NCI-H1436 (cell line): ENCODE measurements at regions not wholly inside any gene's neighbourhood (a gene's known extent, or its start where the extent isn't known, plus 50 kb on each side); places are given as distances from the start of the nearest gene placed in this dataset.
"Not testable (repeated sequence)": the region's sequence is repeated elsewhere in the genome, so short reads cannot be mapped to it uniquely, and the experiment has no call there.

Experiments used
- DNase-seq: peaks from one replicate; lab custom pipeline; 2025; lab: John Stamatoyannopoulos, UW

- no peak for DNase-seq
These were observed 76.1 kb upstream of the PDSS1 start for GRCh38 chr10:26621243-26621888.

- no peak for DNase-seq
These were observed 75.4 kb upstream of the PDSS1 start for GRCh38 chr10:26621889-26622711.

- no peak for DNase-seq
These were observed 74.6 kb upstream of the PDSS1 start for GRCh38 chr10:26622891-26623290.

- no peak for DNase-seq
These were observed 73.5 kb upstream of the PDSS1 start for GRCh38 chr10:26624006-26624405.

- DNase-seq = no peak
These were observed 71.4 kb upstream of the PDSS1 start for GRCh38 chr10:26626066-26626465.

GRCh38 chr10:26627324-26627723 lies 70.2 kb upstream of the PDSS1 start:
- peak; percentile 7 for DNase-seq

- DNase-seq = no peak
These were observed 69.1 kb upstream of the PDSS1 start for GRCh38 chr10:26628395-26628794.

- not testable (repeated sequence) for DNase-seq
These were observed 65.3 kb upstream of the PDSS1 start for GRCh38 chr10:26632171-26632570.

GRCh38 chr10:26634111-26634510 lies 63.4 kb upstream of the PDSS1 start:
- not testable (repeated sequence) for DNase-seq

GRCh38 chr10:26637521-26638275 lies 59.8 kb upstream of the PDSS1 start:
- DNase-seq = no peak

- no peak for DNase-seq
These were observed 57.1 kb upstream of the PDSS1 start for GRCh38 chr10:26640391-26640790.

GRCh38 chr10:26642896-26643653 lies 54.4 kb upstream of the PDSS1 start:
- no peak for DNase-seq

- DNase-seq = no peak
These were observed 49.8 kb upstream of the PDSS1 start for GRCh38 chr10:26647602-26648244.
